ENCODE measurements at regions not wholly inside any gene's neighbourhood (a gene's known extent, or its start where the extent isn't known, plus 50 kb on each side); places are given as distances from the start of the nearest gene placed in this dataset.

DNA sequence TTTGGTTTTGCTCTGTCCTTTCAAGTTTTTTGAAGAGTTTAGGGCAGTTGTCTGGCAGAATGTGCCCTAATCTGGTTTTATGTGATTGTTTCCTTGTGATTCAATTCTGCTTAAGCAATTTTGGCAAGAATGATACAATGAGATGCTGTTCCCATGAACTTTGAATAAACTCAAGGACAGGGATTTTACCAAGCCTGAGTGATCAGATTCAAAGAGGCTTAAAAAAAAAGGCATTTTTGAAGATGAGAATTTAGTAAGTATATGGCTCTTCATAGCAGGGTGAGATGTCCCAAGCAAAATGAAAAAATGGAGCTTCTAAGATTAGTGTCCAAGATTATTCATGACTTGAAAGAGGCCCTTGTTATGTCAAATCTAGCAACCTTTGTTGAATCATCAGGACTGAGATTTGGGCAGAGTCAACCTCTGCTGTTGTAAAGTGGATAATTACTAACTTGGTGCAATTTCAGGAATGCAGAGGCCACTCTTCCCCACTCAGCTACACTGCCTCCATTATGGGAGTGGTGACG lies 180.6 kb upstream of the NUDT4 start:
- TF ChIP-seq EZH2 (IDR thresholded peaks at IDR 0.05; ENCODE audit: low read length, missing control alignments): no peak
- TF ChIP-seq, protein P1, sequence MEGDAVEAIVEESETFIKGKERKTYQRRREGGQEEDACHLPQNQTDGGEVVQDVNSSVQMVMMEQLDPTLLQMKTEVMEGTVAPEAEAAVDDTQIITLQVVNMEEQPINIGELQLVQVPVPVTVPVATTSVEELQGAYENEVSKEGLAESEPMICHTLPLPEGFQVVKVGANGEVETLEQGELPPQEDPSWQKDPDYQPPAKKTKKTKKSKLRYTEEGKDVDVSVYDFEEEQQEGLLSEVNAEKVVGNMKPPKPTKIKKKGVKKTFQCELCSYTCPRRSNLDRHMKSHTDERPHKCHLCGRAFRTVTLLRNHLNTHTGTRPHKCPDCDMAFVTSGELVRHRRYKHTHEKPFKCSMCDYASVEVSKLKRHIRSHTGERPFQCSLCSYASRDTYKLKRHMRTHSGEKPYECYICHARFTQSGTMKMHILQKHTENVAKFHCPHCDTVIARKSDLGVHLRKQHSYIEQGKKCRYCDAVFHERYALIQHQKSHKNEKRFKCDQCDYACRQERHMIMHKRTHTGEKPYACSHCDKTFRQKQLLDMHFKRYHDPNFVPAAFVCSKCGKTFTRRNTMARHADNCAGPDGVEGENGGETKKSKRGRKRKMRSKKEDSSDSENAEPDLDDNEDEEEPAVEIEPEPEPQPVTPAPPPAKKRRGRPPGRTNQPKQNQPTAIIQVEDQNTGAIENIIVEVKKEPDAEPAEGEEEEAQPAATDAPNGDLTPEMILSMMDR (conservative IDR thresholded peaks at IDR 0.05 in 1 of 2, IDR thresholded peaks at IDR 0.05 in 1 of 2; ENCODE audit: low read depth in 1 of 2, low read length in 2 of 2): no peak
